HEK293T (cell line): ENCODE measurements at regions not wholly inside any gene's neighbourhood (a gene's known extent, or its start where the extent isn't known, plus 50 kb on each side); places are given as distances from the start of the nearest gene placed in this dataset.

Experiments used
- BHLHE40 ChIP-seq: fragments of 450-650 bp; IDR thresholded peaks from 2 replicates; pipeline ENCODE4 v1.6.1; 2016; ENCODE audit warnings: mild to moderate bottlenecking, moderate library complexity, borderline replicate concordance
- SP1 ChIP-seq: fragments of 450-650 bp; IDR thresholded peaks from 2 replicates; pipeline ENCODE4 v1.6.1; 2017
- SUZ12 ChIP-seq: fragments of 450-650 bp; IDR thresholded peaks from 2 replicates; pipeline ENCODE4 v1.6.1; 2016; ENCODE audit warnings: mild to moderate bottlenecking

- TF ChIP-seq BHLHE40 (no peak), SUZ12 (no peak), SP1 (no peak)
Measured at GRCh38 chr11:122440811-122441665, 214.5 kb upstream of the UBASH3B start.
